Endothelial cell (in vitro differentiated cells): ENCODE measurements at regions not wholly inside any gene's neighbourhood (a gene's known extent, or its start where the extent isn't known, plus 50 kb on each side); places are given as distances from the start of the nearest gene placed in this dataset.

Experiments
- DNase-seq: peaks from one replicate; pipeline ENCODE4 v3.0.0; 2021; ENCODE audit warnings: low spot score
- H3K27ac Mint-ChIP-seq: one replicate; pipeline ENCODE4 v1.8.0; 2021; ENCODE audit warnings: mixed read lengths, inconsistent platforms; ENCODE audit not compliant: unreplicated experiment
- H3K27me3 Mint-ChIP-seq: one replicate; pipeline ENCODE4 v1.8.0; 2021; ENCODE audit warnings: mild to moderate bottlenecking, moderate library complexity, mixed read lengths, inconsistent platforms; ENCODE audit not compliant: unreplicated experiment
- H3K36me3 Mint-ChIP-seq: one replicate; pipeline ENCODE4 v1.8.0; 2021; ENCODE audit warnings: mild to moderate bottlenecking, low read depth, mixed read lengths, inconsistent platforms; ENCODE audit not compliant: unreplicated experiment
- H3K4me1 Mint-ChIP-seq: one replicate; pipeline ENCODE4 v1.8.0; 2021; ENCODE audit warnings: mild to moderate bottlenecking, mixed read lengths, inconsistent platforms; ENCODE audit not compliant: unreplicated experiment
- H3K4me3 Mint-ChIP-seq: one replicate; pipeline ENCODE4 v1.8.0; 2021; ENCODE audit warnings: mild to moderate bottlenecking, mixed read lengths, inconsistent platforms; ENCODE audit not compliant: unreplicated experiment
- H3K9me3 Mint-ChIP-seq: one replicate; pipeline ENCODE4 v1.8.0; 2021; ENCODE audit warnings: mixed read lengths, inconsistent platforms; ENCODE audit not compliant: unreplicated experiment
- TF ChIP-seq, protein P1 (sequence below): fragments of 200-600 bp; sonication (generic); IDR thresholded peaks from one replicate; pipeline ENCODE4 v1.5.0; 2021; ENCODE audit warnings: antibody characterized with exemption; ENCODE audit not compliant: unreplicated experiment

GRCh38 chr6:14975471-14975817 is 270.4 kb upstream of the JARID2 start:
- no peak overlapping the region for H3K4me3 Mint-ChIP-seq
- TF ChIP-seq, protein P1, sequence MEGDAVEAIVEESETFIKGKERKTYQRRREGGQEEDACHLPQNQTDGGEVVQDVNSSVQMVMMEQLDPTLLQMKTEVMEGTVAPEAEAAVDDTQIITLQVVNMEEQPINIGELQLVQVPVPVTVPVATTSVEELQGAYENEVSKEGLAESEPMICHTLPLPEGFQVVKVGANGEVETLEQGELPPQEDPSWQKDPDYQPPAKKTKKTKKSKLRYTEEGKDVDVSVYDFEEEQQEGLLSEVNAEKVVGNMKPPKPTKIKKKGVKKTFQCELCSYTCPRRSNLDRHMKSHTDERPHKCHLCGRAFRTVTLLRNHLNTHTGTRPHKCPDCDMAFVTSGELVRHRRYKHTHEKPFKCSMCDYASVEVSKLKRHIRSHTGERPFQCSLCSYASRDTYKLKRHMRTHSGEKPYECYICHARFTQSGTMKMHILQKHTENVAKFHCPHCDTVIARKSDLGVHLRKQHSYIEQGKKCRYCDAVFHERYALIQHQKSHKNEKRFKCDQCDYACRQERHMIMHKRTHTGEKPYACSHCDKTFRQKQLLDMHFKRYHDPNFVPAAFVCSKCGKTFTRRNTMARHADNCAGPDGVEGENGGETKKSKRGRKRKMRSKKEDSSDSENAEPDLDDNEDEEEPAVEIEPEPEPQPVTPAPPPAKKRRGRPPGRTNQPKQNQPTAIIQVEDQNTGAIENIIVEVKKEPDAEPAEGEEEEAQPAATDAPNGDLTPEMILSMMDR = no peak
- no peak overlapping the region for H3K27ac Mint-ChIP-seq

DNA sequence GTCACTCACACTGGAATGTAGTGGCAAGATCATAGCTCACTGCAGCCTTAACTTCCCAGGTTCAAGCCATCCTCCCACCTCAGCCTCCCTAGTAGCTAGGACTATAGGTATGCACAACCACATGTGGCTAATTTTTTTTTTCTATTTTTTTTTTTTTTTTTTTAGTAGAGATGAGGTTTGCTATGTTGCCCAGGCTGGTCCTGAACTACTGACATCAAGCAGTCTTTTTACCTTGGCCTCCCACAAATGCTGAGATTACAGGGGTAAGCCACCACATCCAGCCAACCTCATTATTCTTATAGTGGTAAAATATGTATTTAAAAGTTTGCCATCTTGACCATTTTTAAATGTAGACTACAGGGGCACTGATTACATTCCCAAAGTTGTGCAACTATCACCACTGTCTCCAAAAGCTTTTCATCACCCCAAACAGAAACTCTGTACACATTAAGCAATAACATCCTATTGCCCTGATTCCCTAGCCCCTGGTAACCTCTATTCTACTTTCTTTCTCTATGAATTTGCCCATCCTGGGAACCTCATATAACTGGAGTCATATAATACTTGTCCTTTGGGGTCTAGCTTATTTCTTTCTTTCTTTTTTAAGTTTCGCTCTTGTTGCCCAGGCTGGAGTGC is 268.0 kb upstream of the JARID2 start:
- Mint-ChIP-seq H3K9me3 (no peaks in the 10 kb centered on the region), H3K27me3 (no peaks in the 10 kb centered on the region), H3K36me3 (no peaks in the 10 kb centered on the region), H3K4me3 (no peak overlapping the region), H3K27ac (no peak overlapping the region), H3K4me1 (no peaks in the 10 kb centered on the region)
- TF ChIP-seq, protein P1 = no peak
- no peak for DNase-seq

More at GRCh38 chr6:14975471-14975817, 270.4 kb upstream of the JARID2 start:
- no peak for DNase-seq
- no peaks in the 10 kb centered on the region for H3K27me3 Mint-ChIP-seq
- H3K9me3 Mint-ChIP-seq = no peaks in the 10 kb centered on the region
- H3K4me1 Mint-ChIP-seq = no peaks in the 10 kb centered on the region
- no peaks in the 10 kb centered on the region for H3K36me3 Mint-ChIP-seq

- no peak for DNase-seq
- Mint-ChIP-seq H3K27me3 (no peaks in the 10 kb centered on the region), H3K9me3 (no peaks in the 10 kb centered on the region), H3K4me1 (no peaks in the 10 kb centered on the region), H3K36me3 (no peaks in the 10 kb centered on the region), H3K4me3 (no peak overlapping the region), H3K27ac (no peak overlapping the region)
- TF ChIP-seq, protein P1 = no peak
These were observed 263.9 kb upstream of the JARID2 start for GRCh38 chr6:14981960-14982359.

GRCh38 chr6:14983599-14984518 is 262.0 kb upstream of the JARID2 start:
- no peaks in the 10 kb centered on the region for H3K4me1 Mint-ChIP-seq
- H3K36me3 Mint-ChIP-seq = no peaks in the 10 kb centered on the region
- no peaks in the 10 kb centered on the region for H3K9me3 Mint-ChIP-seq
- no peaks in the 10 kb centered on the region for H3K27me3 Mint-ChIP-seq
- no peak overlapping the region for H3K4me3 Mint-ChIP-seq
- no peak for DNase-seq
- TF ChIP-seq, protein P1 = no peak
- no peak overlapping the region for H3K27ac Mint-ChIP-seq

DNA sequence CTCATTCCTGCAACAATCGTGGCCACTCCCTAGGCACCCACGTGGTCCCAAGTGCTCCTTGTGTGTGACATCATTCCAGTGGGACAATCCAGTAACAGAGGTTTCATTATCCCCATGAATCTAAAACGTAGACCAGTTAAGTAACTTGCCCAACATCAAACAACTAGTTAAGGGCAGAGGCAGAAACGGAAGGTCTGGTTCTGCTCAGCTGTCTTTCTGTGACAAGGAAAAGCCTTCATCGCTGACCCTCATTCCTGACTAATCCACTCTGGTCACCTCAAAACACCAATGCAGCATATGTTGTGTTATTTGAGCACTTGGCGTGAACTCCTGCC is 261.4 kb upstream of the JARID2 start:
- Mint-ChIP-seq H3K9me3 (no peaks in the 10 kb centered on the region), H3K4me3 (no peak overlapping the region), H3K27me3 (no peaks in the 10 kb centered on the region), H3K36me3 (no peaks in the 10 kb centered on the region), H3K27ac (no peak overlapping the region), H3K4me1 (no peaks in the 10 kb centered on the region)
- TF ChIP-seq, protein P1 = no peak
- no peak for DNase-seq
